HEK293 (cell line): ENCODE measurements at regions not wholly inside any gene's neighbourhood (a gene's known extent, or its start where the extent isn't known, plus 50 kb on each side); places are given as distances from the start of the nearest gene placed in this dataset.

Source experiments
- CTCF ChIA-PET: fragments of 350-600 bp; formaldehyde crosslinking; extraction: SDS; loops from one replicate; lab custom pipeline; 2021; ENCODE audit warnings: antibody characterized with exemption; lab: Yijun Ruan, JAX
- POLR2A ChIA-PET: fragments of 300-600 bp; formaldehyde crosslinking; extraction: SDS; loops from one replicate; lab custom pipeline; 2020; ENCODE audit warnings: antibody characterized with exemption, inconsistent platforms; lab: Yijun Ruan, JAX
- H3K27ac ChIP-seq: fragments of 200-500 bp; sonication (Bioruptor generic); 2 replicates; pipeline ENCODE4 v1.5.1; 2014; ENCODE audit warnings: low read depth, low read length, control low read depth, inconsistent platforms; ENCODE audit errors: extremely low read depth
- H3K36me3 ChIP-seq, 2 experiments: fragments of 200-500 bp in 1 of 2; sonication (Bioruptor generic) in 1 of 2; 1 replicate in 1 of 2; 2 replicates in 1 of 2; pipeline ENCODE4 v1.5.1; 2014 to 2017; ENCODE audit warnings: inconsistent platforms in 2 of 2, low read length in 2 of 2; ENCODE audit not compliant: control insufficient read depth in 2 of 2, insufficient read depth in 1 of 2
- H3K4me1 ChIP-seq: fragments of 200-500 bp; sonication (Bioruptor generic); 2 replicates; pipeline ENCODE4 v1.5.1; 2014; ENCODE audit warnings: mild to moderate bottlenecking, low read length, inconsistent platforms; ENCODE audit not compliant: control insufficient read depth, insufficient read depth
- H3K4me3 ChIP-seq: 2 replicates; pipeline ENCODE4 v1.5.1; 2011; ENCODE audit warnings: low read depth, mild to moderate bottlenecking, control low read depth, low read length, moderate library complexity
- H3K9me3 ChIP-seq: fragments of 200-500 bp; sonication (Bioruptor generic); 2 replicates; pipeline ENCODE4 v1.5.1; 2014; ENCODE audit warnings: low read depth, low read length, inconsistent platforms; ENCODE audit not compliant: control insufficient read depth, insufficient read depth
- BCL6B ChIP-seq: fragments of 450-650 bp; formaldehyde crosslinking; IDR thresholded peaks from 2 replicates; pipeline ENCODE4 v1.5.1; 2017; ENCODE audit warnings: missing biosample characterization, missing genetic modification characterization
- HOXD13 ChIP-seq: sonication (generic); formaldehyde crosslinking; IDR thresholded peaks from 2 replicates; pipeline ENCODE4 v1.8.0; 2022; ENCODE audit warnings: missing genetic modification reagents, borderline replicate concordance
- KLF7 ChIP-seq: fragments of 450-650 bp; formaldehyde crosslinking; IDR thresholded peaks from 2 replicates; pipeline ENCODE4 v1.5.1; 2016; ENCODE audit warnings: missing biosample characterization, missing genetic modification characterization, borderline replicate concordance
- MYNN ChIP-seq: fragments of 450-650 bp; formaldehyde crosslinking; IDR thresholded peaks from 2 replicates; pipeline ENCODE4 v1.5.1; 2016; ENCODE audit warnings: missing biosample characterization, missing genetic modification characterization, borderline replicate concordance
- REPIN1 ChIP-seq: fragments of 450-650 bp; formaldehyde crosslinking; IDR thresholded peaks from 2 replicates; pipeline ENCODE4 v1.5.1; 2017; ENCODE audit warnings: missing biosample characterization, missing genetic modification characterization, low read depth
- SCRT1 ChIP-seq: fragments of 450-650 bp; formaldehyde crosslinking; IDR thresholded peaks from 2 replicates; pipeline ENCODE4 v1.5.1; 2016; ENCODE audit warnings: missing biosample characterization, missing genetic modification characterization, borderline replicate concordance
- SCRT2 ChIP-seq: fragments of 450-650 bp; formaldehyde crosslinking; IDR thresholded peaks from 2 replicates; pipeline ENCODE4 v1.5.1; 2016; ENCODE audit warnings: missing biosample characterization, missing genetic modification characterization
- ZBTB10 ChIP-seq: fragments of 450-650 bp; formaldehyde crosslinking; IDR thresholded peaks from 2 replicates; pipeline ENCODE4 v1.5.1; 2016; ENCODE audit warnings: missing biosample characterization, missing genetic modification characterization
- ZBTB8A ChIP-seq: fragments of 450-650 bp; formaldehyde crosslinking; IDR thresholded peaks from 2 replicates; pipeline ENCODE4 v1.5.1; 2016; ENCODE audit warnings: missing biosample characterization, missing genetic modification characterization
- ZIC2 ChIP-seq: fragments of 450-650 bp; formaldehyde crosslinking; IDR thresholded peaks from 2 replicates; pipeline ENCODE4 v1.5.1; 2016; ENCODE audit warnings: missing biosample characterization, missing genetic modification characterization
- ZNF10 ChIP-seq: fragments of 450-650 bp; formaldehyde crosslinking; IDR thresholded peaks from 2 replicates; pipeline ENCODE4 v1.5.1; 2017; ENCODE audit warnings: missing biosample characterization, missing genetic modification characterization
- ZNF132 ChIP-seq: fragments of 450-650 bp; formaldehyde crosslinking; IDR thresholded peaks from 2 replicates; pipeline ENCODE4 v1.5.1; 2017; ENCODE audit warnings: missing biosample characterization, missing genetic modification characterization, borderline replicate concordance
- ZNF174 ChIP-seq: fragments of 450-650 bp; formaldehyde crosslinking; IDR thresholded peaks from 2 replicates; pipeline ENCODE4 v1.5.0; 2017; ENCODE audit warnings: missing biosample characterization, mild to moderate bottlenecking, missing genetic modification characterization
- ZNF221 ChIP-seq: fragments of 450-650 bp; formaldehyde crosslinking; IDR thresholded peaks from 2 replicates; pipeline ENCODE4 v1.5.1; 2017; ENCODE audit warnings: missing biosample characterization, missing genetic modification characterization, borderline replicate concordance
- ZNF223 ChIP-seq: fragments of 450-650 bp; formaldehyde crosslinking; IDR thresholded peaks from 2 replicates; pipeline ENCODE4 v1.5.1; 2016; ENCODE audit warnings: missing biosample characterization, missing genetic modification characterization
- ZNF350 ChIP-seq: fragments of 450-650 bp; formaldehyde crosslinking; IDR thresholded peaks from 2 replicates; pipeline ENCODE4 v1.5.0; 2017; ENCODE audit warnings: missing biosample characterization, mild to moderate bottlenecking, missing genetic modification characterization
- ZNF530 ChIP-seq: fragments of 450-650 bp; formaldehyde crosslinking; IDR thresholded peaks from 2 replicates; pipeline ENCODE4 v1.5.1; 2016; ENCODE audit warnings: low read depth, missing biosample characterization, missing genetic modification characterization
- ZNF624 ChIP-seq: fragments of 450-650 bp; formaldehyde crosslinking; IDR thresholded peaks from 2 replicates; pipeline ENCODE4 v1.5.1; 2017; ENCODE audit warnings: missing biosample characterization, missing genetic modification characterization
- ZNF658 ChIP-seq: fragments of 450-650 bp; formaldehyde crosslinking; IDR thresholded peaks from 2 replicates; pipeline ENCODE4; 2016; ENCODE audit warnings: missing biosample characterization, missing genetic modification characterization
- ZSCAN30 ChIP-seq: fragments of 450-650 bp; IDR thresholded peaks from 2 replicates; pipeline ENCODE4 v1.5.1; 2018; ENCODE audit warnings: missing biosample characterization, mild to moderate bottlenecking, missing genetic modification characterization, moderate library complexity
- ZSCAN4 ChIP-seq: fragments of 450-650 bp; formaldehyde crosslinking; IDR thresholded peaks from 2 replicates; pipeline ENCODE4 v1.5.1; 2017; ENCODE audit warnings: missing biosample characterization, missing genetic modification characterization
- TF ChIP-seq, protein P1 (sequence below): fragments of 450-650 bp; formaldehyde crosslinking; IDR thresholded peaks from 2 replicates; pipeline ENCODE4 v1.5.1; 2016; ENCODE audit warnings: missing biosample characterization, missing genetic modification characterization
- TF ChIP-seq, protein P2 (sequence below): fragments of 450-650 bp; formaldehyde crosslinking; IDR thresholded peaks from 2 replicates; pipeline ENCODE4 v1.5.1; 2016; ENCODE audit warnings: missing biosample characterization, missing genetic modification characterization

GRCh38 chr6:33927616-33928015, 123.8 kb upstream of the MLN start:
- no peak overlapping the region for H3K4me3 ChIP-seq
- ChIA-PET POLR2A (no interaction called here), CTCF (interaction anchor here (0.8 kb wide), 1 partner anchor 681 kb away, joined by 3 read pairs; no protein-coding TSS in a partner anchor)
- H3K27ac ChIP-seq = no peak overlapping the region
- TF ChIP-seq ZNF221 (tag by site-specific recombination) = no peak
- no peak for TF ChIP-seq HOXD13 (CRISPR knock-in tag)
- TF ChIP-seq MYNN (tag by site-specific recombination) = no peak
- TF ChIP-seq ZBTB8A = no peak
- H3K9me3 ChIP-seq = no peaks in the 10 kb centered on the region
- no peaks in the 10 kb centered on the region for H3K36me3 ChIP-seq
- H3K4me1 ChIP-seq = no peaks in the 10 kb centered on the region

DNA sequence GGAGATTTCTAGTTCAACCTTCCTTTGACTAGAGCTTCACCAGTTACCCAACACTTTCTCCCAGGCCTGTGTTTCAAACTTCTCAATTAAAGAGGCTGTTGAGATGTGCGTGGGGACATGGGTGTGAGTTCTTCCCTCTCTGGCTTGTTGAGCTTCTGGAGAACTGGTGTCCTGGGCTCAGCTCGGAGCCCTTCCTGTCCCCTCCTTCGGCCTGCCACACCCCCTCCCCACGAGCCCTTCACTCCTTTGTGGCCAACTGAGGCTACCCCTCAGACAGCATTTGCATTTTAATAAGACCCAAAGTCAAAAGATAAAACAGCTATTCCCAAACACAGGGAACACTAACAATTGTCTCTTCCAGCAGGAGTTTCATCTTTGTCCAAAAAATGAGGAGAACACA, 123.3 kb upstream of the MLN start:
- H3K4me1 ChIP-seq = no peaks in the 10 kb centered on the region
- ChIA-PET CTCF (interaction anchor here (0.6 to 0.8 kb wide), 3 partner anchors 22 to 682 kb away, joined by 3 read pairs; no protein-coding TSS in a partner anchor), POLR2A (no interaction called here)
- H3K27ac ChIP-seq = no peak overlapping the region
- no peaks in the 10 kb centered on the region for H3K36me3 ChIP-seq
- H3K9me3 ChIP-seq = no peaks in the 10 kb centered on the region
- H3K4me3 ChIP-seq = no peak overlapping the region
- TF ChIP-seq ZNF350 (tag by site-specific recombination) = no peak
- no peak for TF ChIP-seq ZBTB8A
- no peak for TF ChIP-seq ZNF10
- TF ChIP-seq, protein P1, sequence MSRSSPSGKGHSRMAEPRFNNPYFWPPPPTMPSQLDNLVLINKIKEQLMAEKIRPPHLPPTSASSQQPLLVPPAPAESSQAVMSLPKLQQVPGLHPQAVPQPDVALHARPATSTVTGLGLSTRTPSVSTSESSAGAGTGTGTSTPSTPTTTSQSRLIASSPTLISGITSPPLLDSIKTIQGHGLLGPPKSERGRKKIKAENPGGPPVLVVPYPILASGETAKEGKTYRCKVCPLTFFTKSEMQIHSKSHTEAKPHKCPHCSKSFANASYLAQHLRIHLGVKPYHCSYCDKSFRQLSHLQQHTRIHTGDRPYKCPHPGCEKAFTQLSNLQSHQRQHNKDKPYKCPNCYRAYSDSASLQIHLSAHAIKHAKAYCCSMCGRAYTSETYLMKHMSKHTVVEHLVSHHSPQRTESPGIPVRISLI = no peak
- no peak for TF ChIP-seq ZNF624 (tag by site-specific recombination)
- no peak for TF ChIP-seq ZNF530
- TF ChIP-seq ZIC2 (tag by site-specific recombination) = no peak
- no peak for TF ChIP-seq ZBTB10 (tag by site-specific recombination)
- no peak for TF ChIP-seq SCRT2 (tag by site-specific recombination)
- TF ChIP-seq SCRT1 (tag by site-specific recombination) = no peak
- TF ChIP-seq ZNF132 (tag by site-specific recombination) = no peak
- TF ChIP-seq ZNF658 (tag by site-specific recombination) = no peak
- TF ChIP-seq BCL6B (tag by site-specific recombination) = no peak
- TF ChIP-seq, protein P2, sequence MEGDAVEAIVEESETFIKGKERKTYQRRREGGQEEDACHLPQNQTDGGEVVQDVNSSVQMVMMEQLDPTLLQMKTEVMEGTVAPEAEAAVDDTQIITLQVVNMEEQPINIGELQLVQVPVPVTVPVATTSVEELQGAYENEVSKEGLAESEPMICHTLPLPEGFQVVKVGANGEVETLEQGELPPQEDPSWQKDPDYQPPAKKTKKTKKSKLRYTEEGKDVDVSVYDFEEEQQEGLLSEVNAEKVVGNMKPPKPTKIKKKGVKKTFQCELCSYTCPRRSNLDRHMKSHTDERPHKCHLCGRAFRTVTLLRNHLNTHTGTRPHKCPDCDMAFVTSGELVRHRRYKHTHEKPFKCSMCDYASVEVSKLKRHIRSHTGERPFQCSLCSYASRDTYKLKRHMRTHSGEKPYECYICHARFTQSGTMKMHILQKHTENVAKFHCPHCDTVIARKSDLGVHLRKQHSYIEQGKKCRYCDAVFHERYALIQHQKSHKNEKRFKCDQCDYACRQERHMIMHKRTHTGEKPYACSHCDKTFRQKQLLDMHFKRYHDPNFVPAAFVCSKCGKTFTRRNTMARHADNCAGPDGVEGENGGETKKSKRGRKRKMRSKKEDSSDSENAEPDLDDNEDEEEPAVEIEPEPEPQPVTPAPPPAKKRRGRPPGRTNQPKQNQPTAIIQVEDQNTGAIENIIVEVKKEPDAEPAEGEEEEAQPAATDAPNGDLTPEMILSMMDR (tag by site-specific recombination) = no peak
- TF ChIP-seq ZSCAN30 (tag by site-specific recombination) = no peak
- no peak for TF ChIP-seq REPIN1 (tag by site-specific recombination)
- TF ChIP-seq ZNF223 (tag by site-specific recombination) = no peak
- TF ChIP-seq KLF7 = no peak
- TF ChIP-seq ZNF174 (tag by site-specific recombination) = no peak
- TF ChIP-seq ZSCAN4 (tag by site-specific recombination) = no peak
